ENCODE measurements at regions not wholly inside any gene's neighbourhood (a gene's known extent, or its start where the extent isn't known, plus 50 kb on each side); places are given as distances from the start of the nearest gene placed in this dataset.

DNA sequence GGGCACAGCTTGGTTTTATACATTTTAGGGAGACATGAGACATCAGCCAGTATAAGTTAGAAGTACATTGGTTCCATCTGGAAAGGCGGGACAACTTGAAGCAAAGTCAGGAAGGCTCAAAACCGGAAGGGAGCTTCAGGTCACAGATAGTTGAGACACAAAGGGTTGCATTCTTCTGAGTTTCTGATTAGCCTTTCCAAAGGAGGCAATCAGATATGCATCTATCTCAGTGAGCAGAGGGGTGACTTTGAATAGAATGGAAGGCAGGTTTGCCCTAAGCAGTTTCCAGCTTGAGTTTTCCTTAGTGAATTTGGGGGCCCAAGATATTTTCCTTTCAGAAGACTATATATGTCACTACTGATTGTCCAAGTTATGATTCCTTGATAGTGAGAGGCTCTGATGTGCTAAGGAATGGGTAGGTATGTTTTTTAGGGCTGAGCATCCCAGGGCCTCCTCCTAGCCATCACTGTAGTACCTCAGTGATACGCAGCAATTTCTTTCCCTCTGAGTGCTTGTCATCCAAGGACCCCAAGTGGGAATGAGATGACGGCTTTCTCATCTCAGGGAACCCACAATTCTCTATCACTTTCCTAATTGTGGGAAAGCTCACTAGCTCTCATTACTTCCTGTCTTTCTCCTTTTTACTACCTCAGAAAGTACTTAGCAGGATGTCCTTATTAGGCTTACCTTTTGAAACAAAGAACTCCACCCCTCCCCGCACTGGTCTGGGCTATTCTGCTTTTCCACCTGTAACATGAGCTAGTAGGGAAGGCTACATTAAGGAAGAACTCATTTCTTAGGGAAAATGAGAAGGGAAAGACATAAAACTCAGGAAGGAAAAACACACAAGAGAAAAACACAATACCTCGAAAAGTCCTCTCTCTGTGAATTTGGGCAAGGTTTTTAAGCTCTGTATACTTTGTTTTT is 632.7 kb downstream of the RAPGEF2 start:
- no peak overlapping the region for H3K4me2 ChIP-seq (ENCODE audit: low read length)
- no peaks in the 10 kb centered on the region for H3K9me3 ChIP-seq (ENCODE audit: control insufficient read depth, low read length)
- H3K4me3 ChIP-seq (ENCODE audit: low read depth, low read length), result no peak overlapping the region
- TF ChIP-seq, protein P1, sequence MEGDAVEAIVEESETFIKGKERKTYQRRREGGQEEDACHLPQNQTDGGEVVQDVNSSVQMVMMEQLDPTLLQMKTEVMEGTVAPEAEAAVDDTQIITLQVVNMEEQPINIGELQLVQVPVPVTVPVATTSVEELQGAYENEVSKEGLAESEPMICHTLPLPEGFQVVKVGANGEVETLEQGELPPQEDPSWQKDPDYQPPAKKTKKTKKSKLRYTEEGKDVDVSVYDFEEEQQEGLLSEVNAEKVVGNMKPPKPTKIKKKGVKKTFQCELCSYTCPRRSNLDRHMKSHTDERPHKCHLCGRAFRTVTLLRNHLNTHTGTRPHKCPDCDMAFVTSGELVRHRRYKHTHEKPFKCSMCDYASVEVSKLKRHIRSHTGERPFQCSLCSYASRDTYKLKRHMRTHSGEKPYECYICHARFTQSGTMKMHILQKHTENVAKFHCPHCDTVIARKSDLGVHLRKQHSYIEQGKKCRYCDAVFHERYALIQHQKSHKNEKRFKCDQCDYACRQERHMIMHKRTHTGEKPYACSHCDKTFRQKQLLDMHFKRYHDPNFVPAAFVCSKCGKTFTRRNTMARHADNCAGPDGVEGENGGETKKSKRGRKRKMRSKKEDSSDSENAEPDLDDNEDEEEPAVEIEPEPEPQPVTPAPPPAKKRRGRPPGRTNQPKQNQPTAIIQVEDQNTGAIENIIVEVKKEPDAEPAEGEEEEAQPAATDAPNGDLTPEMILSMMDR (IDR thresholded peaks at IDR 0.05), result no peak
- H3K79me2 ChIP-seq, result no peaks in the 10 kb centered on the region
- no peaks in the 10 kb centered on the region for H3K36me3 ChIP-seq (ENCODE audit: control insufficient read depth, insufficient read depth, low read length)
- H2AFZ ChIP-seq, result no peak overlapping the region
- H3K9ac ChIP-seq, result no peak overlapping the region
- H3K27me3 ChIP-seq (ENCODE audit: control insufficient read depth, insufficient read depth, low read length), result no peaks in the 10 kb centered on the region
- no peaks in the 10 kb centered on the region for H3K4me1 ChIP-seq
- no peak overlapping the region for H3K27ac ChIP-seq

DNA sequence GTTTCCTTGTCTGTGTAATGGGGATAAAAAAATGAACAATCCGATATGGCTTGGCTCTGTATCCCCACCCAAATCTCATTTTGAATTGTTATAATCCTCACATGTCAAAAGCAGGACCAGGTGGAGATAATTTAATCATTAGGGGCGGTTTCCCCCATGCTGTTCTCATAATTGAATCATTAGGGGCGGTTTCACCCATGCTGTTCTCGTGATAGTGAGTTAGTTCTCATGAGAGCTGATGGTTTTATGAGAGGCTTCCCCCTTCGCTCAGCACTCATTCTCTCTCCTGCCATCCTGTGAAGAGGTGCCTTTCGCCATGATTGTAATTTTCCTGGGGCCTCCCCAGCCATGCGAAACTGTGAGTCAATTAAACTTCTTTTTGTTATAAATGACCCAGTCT is 633.5 kb downstream of the RAPGEF2 start:
- H2AFZ ChIP-seq, result no peak overlapping the region
- no peaks in the 10 kb centered on the region for H3K36me3 ChIP-seq (ENCODE audit: control insufficient read depth, insufficient read depth, low read length)
- H3K9me3 ChIP-seq (ENCODE audit: control insufficient read depth, low read length), result no peaks in the 10 kb centered on the region
- no peak overlapping the region for H3K9ac ChIP-seq
- H3K27me3 ChIP-seq (ENCODE audit: control insufficient read depth, insufficient read depth, low read length), result no peaks in the 10 kb centered on the region
- TF ChIP-seq, protein P1 (IDR thresholded peaks at IDR 0.05), result no peak
- H3K4me3 ChIP-seq (ENCODE audit: low read depth, low read length), result no peak overlapping the region
- H3K4me2 ChIP-seq (ENCODE audit: low read length), result no peak overlapping the region
- no peak overlapping the region for H3K27ac ChIP-seq
- no peaks in the 10 kb centered on the region for H3K79me2 ChIP-seq
- H3K4me1 ChIP-seq, result no peaks in the 10 kb centered on the region

DNA sequence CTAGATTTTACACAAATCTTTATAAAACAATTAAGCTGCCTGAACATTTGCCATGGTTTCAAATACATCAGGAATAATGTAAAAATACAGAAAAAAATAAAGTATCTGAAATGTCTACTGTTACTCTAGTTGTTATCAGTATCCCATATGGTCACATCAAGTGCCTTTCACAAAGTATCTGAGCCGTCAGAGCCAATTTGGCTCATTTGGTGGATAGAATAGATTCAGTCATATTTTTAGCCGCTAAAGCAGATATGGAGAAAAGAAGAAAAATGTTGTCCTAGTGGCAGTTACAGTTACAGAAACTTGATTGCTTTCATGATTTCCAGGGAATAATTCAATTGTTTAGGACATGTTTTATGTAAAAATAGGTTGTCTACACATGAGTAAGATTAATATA is 641.1 kb downstream of the RAPGEF2 start:
- Histone ChIP-seq H3K36me3 (ENCODE audit: control insufficient read depth, insufficient read depth, low read length) (no peaks in the 10 kb centered on the region), H2AFZ (no peak overlapping the region), H3K4me3 (ENCODE audit: low read depth, low read length) (no peak overlapping the region), H3K27me3 (ENCODE audit: control insufficient read depth, insufficient read depth, low read length) (no peaks in the 10 kb centered on the region), H3K4me1 (no peaks in the 10 kb centered on the region), H3K9me3 (ENCODE audit: control insufficient read depth, low read length) (no peaks in the 10 kb centered on the region), H3K79me2 (no peaks in the 10 kb centered on the region), H3K4me2 (ENCODE audit: low read length) (no peak overlapping the region), H3K27ac (no peak overlapping the region), H3K9ac (no peak overlapping the region)
- TF ChIP-seq, protein P1 (IDR thresholded peaks at IDR 0.05), result no peak

DNA sequence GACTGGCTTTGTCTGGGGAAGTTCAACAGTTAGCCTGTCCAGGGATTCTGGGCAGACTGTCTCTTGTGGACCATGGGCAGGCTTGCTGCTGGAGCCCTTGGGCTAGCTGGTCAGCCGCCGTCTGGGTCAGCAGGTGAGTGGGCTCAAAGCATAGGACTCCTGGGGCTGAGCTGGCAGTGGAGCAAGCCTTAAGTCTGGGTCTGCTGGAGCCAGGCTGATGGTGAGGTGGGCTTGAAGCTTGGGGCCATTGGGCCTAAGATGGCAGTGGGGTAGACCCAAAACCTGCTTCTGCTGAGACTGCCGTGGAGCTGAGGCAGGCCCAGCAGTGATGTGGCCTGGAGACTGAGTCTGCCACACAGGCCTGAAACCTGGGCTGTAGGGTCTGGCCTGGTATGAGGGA is 645.1 kb downstream of the RAPGEF2 start:
- no peaks in the 10 kb centered on the region for H3K4me1 ChIP-seq
- no peak overlapping the region for H3K4me2 ChIP-seq (ENCODE audit: low read length)
- no peak overlapping the region for H3K4me3 ChIP-seq (ENCODE audit: low read depth, low read length)
- H3K9ac ChIP-seq, result no peak overlapping the region
- no peaks in the 10 kb centered on the region for H3K79me2 ChIP-seq
- TF ChIP-seq, protein P1 (IDR thresholded peaks at IDR 0.05), result no peak
- no peak overlapping the region for H2AFZ ChIP-seq
- H3K36me3 ChIP-seq (ENCODE audit: control insufficient read depth, insufficient read depth, low read length), result no peaks in the 10 kb centered on the region
- no peaks in the 10 kb centered on the region for H3K27me3 ChIP-seq (ENCODE audit: control insufficient read depth, insufficient read depth, low read length)
- no peaks in the 10 kb centered on the region for H3K9me3 ChIP-seq (ENCODE audit: control insufficient read depth, low read length)
- H3K27ac ChIP-seq, result no peak overlapping the region

Measured in parathyroid adenoma (tissue), 2 donors.